ENCODE measurements at regions not wholly inside any gene's neighbourhood (a gene's known extent, or its start where the extent isn't known, plus 50 kb on each side); places are given as distances from the start of the nearest gene placed in this dataset.

DNA sequence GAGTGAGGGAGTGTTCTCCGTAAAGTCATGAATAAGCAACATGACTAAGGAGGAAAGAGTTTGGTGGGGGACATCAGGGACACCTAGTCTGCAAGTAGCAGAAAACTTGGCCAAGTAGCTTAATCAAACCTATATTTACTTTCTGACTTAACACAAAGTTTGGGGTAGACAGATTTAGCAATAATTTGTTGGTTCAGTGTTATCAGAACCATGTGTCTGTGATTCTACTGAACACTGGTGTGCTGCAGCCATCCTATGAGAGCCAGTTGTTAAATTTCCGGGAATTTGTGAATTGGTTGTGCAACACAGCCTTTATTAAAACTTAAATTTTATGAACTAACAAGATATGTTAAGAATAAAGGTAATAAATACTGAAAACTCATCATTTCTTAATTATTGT is 469.3 kb downstream of the C4orf33 start:
- Histone ChIP-seq H3K27me3 (replicated peaks; ENCODE audit: insufficient read depth, low read depth, low read length, poor library complexity) (no peaks in the 10 kb centered on the region), H3K36me3 (ENCODE audit: insufficient read depth, low read length, poor library complexity, severe bottlenecking) (no peaks in the 10 kb centered on the region), H3K4me3 (ENCODE audit: low read depth, low read length, poor library complexity, severe bottlenecking) (no peak overlapping the region), H3K27ac (ENCODE audit: low read depth, low read length, poor library complexity, severe bottlenecking) (no peak overlapping the region), H3K4me1 (ENCODE audit: insufficient read depth, low read length, poor library complexity, severe bottlenecking) (no peaks in the 10 kb centered on the region), H3K9me3 (ENCODE audit: low read depth, low read length, poor library complexity, severe bottlenecking) (no peaks in the 10 kb centered on the region)
- intact Hi-C loops (cut with micrococcal nuclease; ENCODE audit: unreplicated experiment), result no loop called here
- no peak for DNase-seq (ENCODE audit: low spot score)
- ChIA-PET CTCF (no interaction called here), POLR2A (ENCODE audit: low non-redundant PET) (no interaction called here)
- TF ChIP-seq EZH2 (IDR thresholded peaks at IDR 0.05; ENCODE audit: borderline replicate concordance, low read depth, low read length, poor library complexity, severe bottlenecking), result no peak
- no TSS peak for BruUV-seq (replicated peaks)

DNA sequence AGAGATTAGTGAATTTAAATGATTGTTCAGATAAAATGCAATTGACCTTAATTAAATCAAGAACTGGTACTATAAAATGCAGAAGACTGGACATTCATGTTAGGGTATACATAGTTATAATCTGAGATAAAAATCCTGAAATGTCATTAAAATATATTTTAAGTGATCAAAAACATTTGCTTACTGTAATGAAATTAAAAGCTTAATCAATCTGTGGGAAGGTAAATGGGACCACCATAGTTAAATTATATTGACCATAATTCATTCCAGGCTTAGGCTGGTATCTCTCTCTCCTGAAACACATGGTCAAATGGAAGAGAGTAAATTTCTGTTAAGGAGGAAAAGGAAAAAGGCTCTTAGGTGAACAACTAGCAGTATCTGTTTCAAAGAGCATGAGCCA is 474.4 kb downstream of the C4orf33 start:
- Histone ChIP-seq H3K36me3 (ENCODE audit: insufficient read depth, low read length, poor library complexity, severe bottlenecking) (no peaks in the 10 kb centered on the region), H3K27ac (ENCODE audit: low read depth, low read length, poor library complexity, severe bottlenecking) (no peak overlapping the region), H3K9me3 (ENCODE audit: low read depth, low read length, poor library complexity, severe bottlenecking) (no peaks in the 10 kb centered on the region), H3K4me3 (ENCODE audit: low read depth, low read length, poor library complexity, severe bottlenecking) (no peak overlapping the region), H3K27me3 (replicated peaks; ENCODE audit: insufficient read depth, low read depth, low read length, poor library complexity) (no peaks in the 10 kb centered on the region), H3K4me1 (ENCODE audit: insufficient read depth, low read length, poor library complexity, severe bottlenecking) (no peaks in the 10 kb centered on the region)
- BruUV-seq (replicated peaks), result no TSS peak
- POLR2A ChIA-PET (ENCODE audit: low non-redundant PET), result no interaction called here
- CTCF ChIA-PET, result no interaction called here
- TF ChIP-seq, protein P1, sequence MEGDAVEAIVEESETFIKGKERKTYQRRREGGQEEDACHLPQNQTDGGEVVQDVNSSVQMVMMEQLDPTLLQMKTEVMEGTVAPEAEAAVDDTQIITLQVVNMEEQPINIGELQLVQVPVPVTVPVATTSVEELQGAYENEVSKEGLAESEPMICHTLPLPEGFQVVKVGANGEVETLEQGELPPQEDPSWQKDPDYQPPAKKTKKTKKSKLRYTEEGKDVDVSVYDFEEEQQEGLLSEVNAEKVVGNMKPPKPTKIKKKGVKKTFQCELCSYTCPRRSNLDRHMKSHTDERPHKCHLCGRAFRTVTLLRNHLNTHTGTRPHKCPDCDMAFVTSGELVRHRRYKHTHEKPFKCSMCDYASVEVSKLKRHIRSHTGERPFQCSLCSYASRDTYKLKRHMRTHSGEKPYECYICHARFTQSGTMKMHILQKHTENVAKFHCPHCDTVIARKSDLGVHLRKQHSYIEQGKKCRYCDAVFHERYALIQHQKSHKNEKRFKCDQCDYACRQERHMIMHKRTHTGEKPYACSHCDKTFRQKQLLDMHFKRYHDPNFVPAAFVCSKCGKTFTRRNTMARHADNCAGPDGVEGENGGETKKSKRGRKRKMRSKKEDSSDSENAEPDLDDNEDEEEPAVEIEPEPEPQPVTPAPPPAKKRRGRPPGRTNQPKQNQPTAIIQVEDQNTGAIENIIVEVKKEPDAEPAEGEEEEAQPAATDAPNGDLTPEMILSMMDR (conservative IDR thresholded peaks at IDR 0.05; ENCODE audit: low read depth, low read length), result no peak
- TF ChIP-seq EZH2 (IDR thresholded peaks at IDR 0.05; ENCODE audit: borderline replicate concordance, low read depth, low read length, poor library complexity, severe bottlenecking), result no peak
- no peak for DNase-seq (ENCODE audit: low spot score)
- intact Hi-C loops (cut with micrococcal nuclease; ENCODE audit: unreplicated experiment), result no loop called here

GRCh38 chr4:129578336-129578735 is 482.4 kb downstream of the C4orf33 start:
- no peaks in the 10 kb centered on the region for H3K4me1 ChIP-seq (ENCODE audit: insufficient read depth, low read length, poor library complexity, severe bottlenecking)
- no peaks in the 10 kb centered on the region for H3K27me3 ChIP-seq (replicated peaks; ENCODE audit: insufficient read depth, low read depth, low read length, poor library complexity)
- ChIA-PET POLR2A (ENCODE audit: low non-redundant PET) (no interaction called here), CTCF (no interaction called here)
- no peak overlapping the region for H3K27ac ChIP-seq (ENCODE audit: low read depth, low read length, poor library complexity, severe bottlenecking)
- BruUV-seq (replicated peaks), result no TSS peak
- H3K36me3 ChIP-seq (ENCODE audit: insufficient read depth, low read length, poor library complexity, severe bottlenecking), result no peaks in the 10 kb centered on the region
- intact Hi-C loops (cut with micrococcal nuclease; ENCODE audit: unreplicated experiment), result no loop called here
- TF ChIP-seq, protein P1 (conservative IDR thresholded peaks at IDR 0.05; ENCODE audit: low read depth, low read length), result no peak
- TF ChIP-seq EZH2 (IDR thresholded peaks at IDR 0.05; ENCODE audit: borderline replicate concordance, low read depth, low read length, poor library complexity, severe bottlenecking), result no peak
- no peaks in the 10 kb centered on the region for H3K9me3 ChIP-seq (ENCODE audit: low read depth, low read length, poor library complexity, severe bottlenecking)
- no peak overlapping the region for H3K4me3 ChIP-seq (ENCODE audit: low read depth, low read length, poor library complexity, severe bottlenecking)
- DNase-seq (ENCODE audit: low spot score), result no peak

- ChIA-PET CTCF (no interaction called here), POLR2A (ENCODE audit: low non-redundant PET) (no interaction called here)
- Histone ChIP-seq H3K4me1 (ENCODE audit: insufficient read depth, low read length, poor library complexity, severe bottlenecking) (peaks cover 6% of the 10 kb centered on the region), H3K9me3 (ENCODE audit: low read depth, low read length, poor library complexity, severe bottlenecking) (peaks cover 3% of the 10 kb centered on the region), H3K27me3 (replicated peaks; ENCODE audit: insufficient read depth, low read depth, low read length, poor library complexity) (no peaks in the 10 kb centered on the region), H3K27ac (ENCODE audit: low read depth, low read length, poor library complexity, severe bottlenecking) (no peak overlapping the region), H3K4me3 (ENCODE audit: low read depth, low read length, poor library complexity, severe bottlenecking) (no peak overlapping the region), H3K36me3 (ENCODE audit: insufficient read depth, low read length, poor library complexity, severe bottlenecking) (no peaks in the 10 kb centered on the region)
- no peak for DNase-seq (ENCODE audit: low spot score)
- BruUV-seq (replicated peaks), result no TSS peak
- intact Hi-C loops (cut with micrococcal nuclease; ENCODE audit: unreplicated experiment), result no loop called here
- no peak for TF ChIP-seq EZH2 (IDR thresholded peaks at IDR 0.05; ENCODE audit: borderline replicate concordance, low read depth, low read length, poor library complexity, severe bottlenecking)
- TF ChIP-seq, protein P1 (conservative IDR thresholded peaks at IDR 0.05; ENCODE audit: low read depth, low read length), result no peak
Measured at GRCh38 chr4:129581305-129581704, 485.4 kb downstream of the C4orf33 start.

All from A673 (cell line).